Mesendoderm (in vitro differentiated cells): ENCODE measurements at regions not wholly inside any gene's neighbourhood (a gene's known extent, or its start where the extent isn't known, plus 50 kb on each side); places are given as distances from the start of the nearest gene placed in this dataset.

Experiments
- DNase-seq: peaks from one replicate; pipeline ENCODE4 v3.0.0; 2013
- H2AK5ac ChIP-seq: 2 replicates; pipeline ENCODE4 v1.6.1; 2013; ENCODE audit warnings: low read length, inconsistent platforms
- H2BK120ac ChIP-seq: 2 replicates; pipeline ENCODE4 v1.6.1; 2013; ENCODE audit warnings: low read depth, mild to moderate bottlenecking, low read length, moderate library complexity, mixed read lengths
- H2BK15ac ChIP-seq: replicated peaks from 2 replicates; pipeline ENCODE4 v1.6.1; 2013; ENCODE audit warnings: low read depth, mild to moderate bottlenecking, moderate library complexity
- H2BK5ac ChIP-seq: 2 replicates; pipeline ENCODE4 v1.6.1; 2013; ENCODE audit warnings: low read length, inconsistent platforms
- H3K18ac ChIP-seq: 2 replicates; pipeline ENCODE4 v1.6.1; 2013; ENCODE audit warnings: mild to moderate bottlenecking, low read length, mixed read lengths
- H3K23ac ChIP-seq: one replicate; pipeline ENCODE4 v1.6.1; 2013; ENCODE audit warnings: low read length
- H3K27ac ChIP-seq: 2 replicates; pipeline ENCODE4 v1.5.1; 2013; ENCODE audit warnings: low read depth, mild to moderate bottlenecking, inconsistent platforms, low read length, moderate library complexity
- H3K27me3 ChIP-seq: 2 replicates; pipeline ENCODE4 v1.6.1; 2013; ENCODE audit warnings: low read length, control low read depth, mild to moderate bottlenecking, inconsistent platforms; ENCODE audit not compliant: insufficient read depth, poor library complexity
- H3K36me3 ChIP-seq: 2 replicates; pipeline ENCODE4 v1.6.1; 2013; ENCODE audit warnings: low read length, inconsistent platforms; ENCODE audit not compliant: control insufficient read depth, insufficient read depth
- H3K4ac ChIP-seq: one replicate; pipeline ENCODE4 v1.6.1; 2013; ENCODE audit warnings: low read depth, mild to moderate bottlenecking, low read length, moderate library complexity
- H3K4me1 ChIP-seq: 2 replicates; pipeline ENCODE4 v1.6.1; 2013; ENCODE audit warnings: low read depth, low read length, inconsistent platforms; ENCODE audit not compliant: control insufficient read depth
- H3K4me2 ChIP-seq: 2 replicates; pipeline ENCODE4 v1.6.1; 2013; ENCODE audit warnings: low read length
- H3K4me3 ChIP-seq: 2 replicates; pipeline ENCODE4 v1.5.1; 2013; ENCODE audit warnings: mild to moderate bottlenecking, low read length
- H3K56ac ChIP-seq: one replicate; pipeline ENCODE4 v1.6.1; 2013; ENCODE audit warnings: low read length
- H3K79me1 ChIP-seq: 2 replicates; pipeline ENCODE4 v1.6.1; 2013; ENCODE audit warnings: low read length, inconsistent platforms
- H3K79me2 ChIP-seq: 2 replicates; pipeline ENCODE4 v1.6.1; 2013; ENCODE audit warnings: mild to moderate bottlenecking, low read length; ENCODE audit not compliant: control insufficient read depth, insufficient read depth
- H3K9ac ChIP-seq: 2 replicates; pipeline ENCODE4 v1.6.1; 2013; ENCODE audit warnings: low read length, inconsistent platforms
- H4K5ac ChIP-seq: one replicate; pipeline ENCODE4 v1.6.1; 2013; ENCODE audit warnings: low read length
- H4K8ac ChIP-seq: one replicate; pipeline ENCODE4 v1.6.1; 2013; ENCODE audit warnings: low read depth, mild to moderate bottlenecking, control low read depth, low read length, moderate library complexity
- WGBS: extraction: QIAGEN DNeasy Blood & Tissue Kit; methylation state at CpG from one replicate; pipeline ENCODE4 v1.1.7; 2013; ENCODE audit warnings: low lambda C conversion rate, missing lambda C conversion rate; ENCODE audit not compliant: insufficient coverage; ENCODE audit errors: extremely low coverage; 5-methylcytosine and 5-hydroxymethylcytosine counted together

- Histone ChIP-seq H2AK5ac (no peak overlapping the region), H3K79me1 (no peaks in the 10 kb centered on the region), H3K4me1 (no peaks in the 10 kb centered on the region), H3K56ac (no peak overlapping the region), H3K79me2 (no peaks in the 10 kb centered on the region), H2BK15ac (no peak overlapping the region), H4K5ac (no peak overlapping the region), H3K23ac (no peak overlapping the region), H4K8ac (no peak overlapping the region), H3K4me2 (no peak overlapping the region), H3K4ac (no peak overlapping the region), H2BK120ac (no peak overlapping the region), H3K36me3 (no peaks in the 10 kb centered on the region), H3K18ac (no peak overlapping the region), H3K4me3 (no peak overlapping the region), H3K9ac (no peak overlapping the region), H3K27me3 (no peaks in the 10 kb centered on the region), H2BK5ac (no peak overlapping the region), H3K27ac (no peak overlapping the region)
- no peak for DNase-seq
- WGBS: no CpG with 5 or more reads among the region's 1 CpG
Observed at GRCh38 chr4:123204737-123205136, 191.9 kb upstream of the SPRY1 start.

GRCh38 chr4:123206016-123206415 is 190.6 kb upstream of the SPRY1 start:
- no peak overlapping the region for H2BK15ac ChIP-seq
- no peaks in the 10 kb centered on the region for H3K79me2 ChIP-seq
- no peak overlapping the region for H4K8ac ChIP-seq
- no peak overlapping the region for H3K4me3 ChIP-seq
- no peak overlapping the region for H3K18ac ChIP-seq
- no peaks in the 10 kb centered on the region for H3K27me3 ChIP-seq
- no peak overlapping the region for H2AK5ac ChIP-seq
- H4K5ac ChIP-seq: no peak overlapping the region
- no peak overlapping the region for H2BK5ac ChIP-seq
- no peak overlapping the region for H2BK120ac ChIP-seq
- DNase-seq: no peak
- H3K79me1 ChIP-seq: no peaks in the 10 kb centered on the region
- H3K4me1 ChIP-seq: no peaks in the 10 kb centered on the region
- H3K56ac ChIP-seq: no peak overlapping the region
- H3K27ac ChIP-seq: no peak overlapping the region
- H3K23ac ChIP-seq: no peak overlapping the region
- WGBS: no CpG with 5 or more reads among the region's 3 CpGs
- no peak overlapping the region for H3K4me2 ChIP-seq
- no peak overlapping the region for H3K9ac ChIP-seq
- H3K36me3 ChIP-seq: no peaks in the 10 kb centered on the region
- no peak overlapping the region for H3K4ac ChIP-seq

GRCh38 chr4:123209436-123209835 is 187.2 kb upstream of the SPRY1 start:
- no peak overlapping the region for H3K18ac ChIP-seq
- no peak overlapping the region for H3K4me3 ChIP-seq
- H2BK120ac ChIP-seq: no peak overlapping the region
- H4K5ac ChIP-seq: no peak overlapping the region
- no peak overlapping the region for H2BK5ac ChIP-seq
- no peak overlapping the region for H3K9ac ChIP-seq
- H3K36me3 ChIP-seq: no peaks in the 10 kb centered on the region
- H3K27me3 ChIP-seq: no peaks in the 10 kb centered on the region
- no peaks in the 10 kb centered on the region for H3K4me1 ChIP-seq
- no peak overlapping the region for H3K56ac ChIP-seq
- no peaks in the 10 kb centered on the region for H3K79me1 ChIP-seq
- H2AK5ac ChIP-seq: no peak overlapping the region
- H3K79me2 ChIP-seq: no peaks in the 10 kb centered on the region
- no peak overlapping the region for H3K23ac ChIP-seq
- DNase-seq: no peak
- no CpG with 5 or more reads among the region's 4 CpGs for WGBS
- no peak overlapping the region for H3K4me2 ChIP-seq
- no peak overlapping the region for H4K8ac ChIP-seq
- no peak overlapping the region for H3K4ac ChIP-seq
- H2BK15ac ChIP-seq: no peak overlapping the region
- H3K27ac ChIP-seq: no peak overlapping the region

GRCh38 chr4:123215536-123215935 is 181.1 kb upstream of the SPRY1 start:
- Histone ChIP-seq H3K27ac (no peak overlapping the region), H2AK5ac (no peak overlapping the region), H3K9ac (no peak overlapping the region), H3K4me1 (no peaks in the 10 kb centered on the region), H2BK120ac (no peak overlapping the region), H3K23ac (no peak overlapping the region), H2BK5ac (no peak overlapping the region), H3K4me2 (no peak overlapping the region), H4K8ac (no peak overlapping the region), H3K56ac (no peak overlapping the region), H3K79me1 (no peaks in the 10 kb centered on the region), H3K4me3 (no peak overlapping the region), H3K18ac (no peak overlapping the region), H3K36me3 (no peaks in the 10 kb centered on the region), H2BK15ac (no peak overlapping the region), H3K4ac (no peak overlapping the region), H3K79me2 (no peaks in the 10 kb centered on the region), H3K27me3 (no peaks in the 10 kb centered on the region), H4K5ac (no peak overlapping the region)
- DNase-seq: peak; percentile 13
- WGBS: no CpG with 5 or more reads among the region's 1 CpG

GRCh38 chr4:123216543-123216942 is 180.1 kb upstream of the SPRY1 start:
- no peak overlapping the region for H3K4ac ChIP-seq
- H3K18ac ChIP-seq: no peak overlapping the region
- no peaks in the 10 kb centered on the region for H3K36me3 ChIP-seq
- H3K27ac ChIP-seq: no peak overlapping the region
- no CpG with 5 or more reads among the region's 1 CpG for WGBS
- no peak overlapping the region for H4K8ac ChIP-seq
- H2BK15ac ChIP-seq: no peak overlapping the region
- no peak overlapping the region for H3K4me2 ChIP-seq
- no peaks in the 10 kb centered on the region for H3K27me3 ChIP-seq
- no peaks in the 10 kb centered on the region for H3K79me1 ChIP-seq
- no peaks in the 10 kb centered on the region for H3K79me2 ChIP-seq
- DNase-seq: no peak
- no peak overlapping the region for H3K9ac ChIP-seq
- H3K4me1 ChIP-seq: no peaks in the 10 kb centered on the region
- no peak overlapping the region for H2BK5ac ChIP-seq
- H2AK5ac ChIP-seq: no peak overlapping the region
- H3K23ac ChIP-seq: no peak overlapping the region
- no peak overlapping the region for H2BK120ac ChIP-seq
- no peak overlapping the region for H3K56ac ChIP-seq
- no peak overlapping the region for H3K4me3 ChIP-seq
- no peak overlapping the region for H4K5ac ChIP-seq

- DNase-seq: no peak
- H3K23ac ChIP-seq: no peak overlapping the region
Observed at GRCh38 chr4:123216946-123217345, 179.6 kb upstream of the SPRY1 start.

More at GRCh38 chr4:123216946-123217345, 179.6 kb upstream of the SPRY1 start:
- Histone ChIP-seq H3K79me2 (no peaks in the 10 kb centered on the region), H3K27me3 (no peaks in the 10 kb centered on the region), H3K9ac (no peak overlapping the region), H3K36me3 (no peaks in the 10 kb centered on the region), H4K5ac (no peak overlapping the region), H3K4me1 (no peaks in the 10 kb centered on the region), H2BK15ac (no peak overlapping the region), H3K56ac (no peak overlapping the region), H3K79me1 (no peaks in the 10 kb centered on the region), H3K4ac (no peak overlapping the region), H4K8ac (no peak overlapping the region), H2AK5ac (no peak overlapping the region), H3K27ac (no peak overlapping the region), H3K4me3 (no peak overlapping the region), H3K4me2 (no peak overlapping the region), H2BK5ac (no peak overlapping the region), H2BK120ac (no peak overlapping the region), H3K18ac (no peak overlapping the region)
